GM21528 (cell line): ENCODE measurements at regions not wholly inside any gene's neighbourhood (a gene's known extent, or its start where the extent isn't known, plus 50 kb on each side); places are given as distances from the start of the nearest gene placed in this dataset.

Source experiments
- ATAC-seq: cut with Tn5 transposase; IDR thresholded peaks from one replicate; pipeline ENCODE4 v1.9.1; 2021; ENCODE audit warnings: mild to moderate bottlenecking, moderate library complexity; ENCODE audit not compliant: unreplicated experiment, low FRiP score

DNA sequence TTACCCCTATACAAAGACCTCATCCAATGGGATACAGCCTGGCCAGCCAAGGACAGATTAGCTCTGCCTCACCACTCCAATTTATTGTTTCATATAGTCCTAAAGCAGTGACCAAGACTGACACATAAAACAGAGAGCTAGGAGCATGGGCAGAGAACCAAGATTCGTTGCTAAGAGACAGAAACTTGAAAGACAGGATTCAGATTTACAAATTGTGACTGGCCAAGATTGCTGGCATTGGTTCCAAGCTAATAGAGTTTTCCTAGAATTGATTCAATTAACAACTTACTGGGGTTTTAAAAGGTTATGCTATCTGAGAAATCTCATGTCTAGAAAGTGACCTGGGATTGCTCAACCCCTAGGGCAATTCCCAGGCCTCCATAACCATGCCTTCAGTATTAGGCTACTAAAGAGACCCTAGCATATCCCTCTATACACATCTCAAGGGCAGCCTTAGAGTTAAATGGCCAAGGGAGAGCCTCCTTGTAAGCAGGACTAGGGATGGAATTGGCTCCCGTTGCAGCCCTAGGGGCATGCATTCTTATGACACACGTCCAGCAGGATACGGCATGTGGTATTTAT is 75.6 kb downstream of the ICOS start:
- no peak for ATAC-seq

DNA sequence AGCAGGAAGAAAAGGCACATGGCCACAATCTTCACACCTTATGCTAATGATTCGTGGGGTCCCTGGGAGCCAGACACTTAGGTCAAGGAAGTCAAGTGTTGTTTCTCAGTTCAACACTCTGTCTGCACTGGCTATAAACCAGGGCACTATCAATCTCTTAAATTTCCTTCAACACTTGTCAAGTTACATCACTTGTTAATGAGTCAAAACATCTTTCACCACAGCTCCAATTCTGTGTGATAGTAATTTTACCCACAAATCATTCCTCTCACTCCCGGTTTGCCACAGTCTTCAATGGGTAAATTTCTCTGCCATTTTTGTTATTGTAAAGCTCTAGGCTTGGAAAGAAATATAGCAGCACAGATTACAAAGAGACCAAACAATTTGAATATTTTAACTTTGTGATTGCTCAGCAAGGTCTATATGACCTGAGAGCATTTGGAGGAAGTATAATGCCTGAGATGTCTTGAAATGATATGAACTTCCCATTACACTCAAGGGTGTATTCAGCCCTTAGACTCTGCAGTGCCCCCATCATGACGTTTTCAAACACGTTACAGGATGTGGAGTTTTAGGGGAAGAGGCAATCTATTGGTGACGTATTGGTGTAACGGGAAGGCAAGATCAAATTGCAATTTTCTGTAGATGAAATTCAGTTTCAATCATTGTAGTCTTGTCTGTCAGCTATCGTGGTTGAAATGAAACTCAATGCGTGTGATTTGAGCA is 78.7 kb downstream of the ICOS start:
- ATAC-seq, result no peak

DNA sequence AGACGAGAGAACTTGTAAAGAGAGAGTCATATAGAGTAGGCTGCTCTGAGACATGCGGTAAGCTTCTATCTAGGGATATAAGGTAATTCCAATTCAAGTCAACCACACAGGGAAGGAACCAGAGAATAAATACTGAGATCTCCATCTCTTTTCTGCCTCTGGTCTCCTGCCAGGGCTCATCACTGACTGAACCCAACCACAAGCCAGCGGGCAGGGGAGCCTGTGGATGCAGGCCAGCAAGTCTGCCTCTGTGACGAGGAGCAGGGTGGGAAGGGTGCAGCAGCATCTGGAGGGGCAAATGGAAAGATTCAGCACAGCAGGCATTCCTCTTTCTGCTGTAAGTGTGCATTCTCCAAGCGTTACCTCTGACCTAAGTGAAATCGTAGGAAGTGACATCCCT is 82.2 kb downstream of the ICOS start:
- ATAC-seq, result no peak

DNA sequence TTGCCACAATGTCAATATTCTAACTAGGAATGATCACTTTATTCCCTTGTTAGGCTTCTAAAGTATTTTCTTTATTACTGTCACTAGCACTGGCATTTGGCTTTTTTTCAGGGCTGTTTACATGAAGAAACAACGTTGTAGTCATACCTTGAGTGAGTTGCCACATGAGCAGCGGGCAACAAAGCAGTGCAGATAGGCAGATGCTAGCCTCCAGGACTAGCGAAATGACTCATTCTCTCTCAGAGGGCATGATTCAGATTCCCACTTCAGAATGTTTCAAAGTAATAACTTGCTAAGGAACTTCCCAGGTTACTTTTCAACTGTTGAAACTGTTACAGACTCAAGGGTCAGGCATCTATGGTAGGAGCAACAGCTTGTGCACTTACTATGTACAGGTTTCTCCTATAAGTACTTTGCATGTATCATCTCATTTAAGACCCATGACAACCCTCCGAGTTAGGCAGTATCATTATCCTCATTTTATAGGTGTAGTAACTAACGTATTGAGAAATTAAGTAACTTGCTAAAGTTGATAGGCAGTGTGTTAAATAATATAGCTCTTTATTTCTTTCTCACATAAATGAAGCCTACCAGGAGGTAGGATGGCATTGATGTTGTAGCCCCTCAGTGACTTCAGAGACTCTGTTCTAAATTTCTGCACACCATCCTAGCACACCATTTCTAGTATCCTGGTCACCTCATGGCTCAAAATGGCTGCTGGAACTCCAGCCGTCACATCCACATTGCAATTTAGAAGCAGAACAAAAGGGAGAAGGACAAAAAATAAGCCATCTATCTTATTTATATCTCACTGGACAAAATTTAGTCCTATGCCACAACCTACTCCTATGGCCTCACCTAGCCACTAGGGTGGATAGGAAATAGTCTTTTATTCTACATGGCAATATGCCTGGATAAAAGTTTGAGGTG is 83.3 kb downstream of the ICOS start:
- ATAC-seq, result no peak

DNA sequence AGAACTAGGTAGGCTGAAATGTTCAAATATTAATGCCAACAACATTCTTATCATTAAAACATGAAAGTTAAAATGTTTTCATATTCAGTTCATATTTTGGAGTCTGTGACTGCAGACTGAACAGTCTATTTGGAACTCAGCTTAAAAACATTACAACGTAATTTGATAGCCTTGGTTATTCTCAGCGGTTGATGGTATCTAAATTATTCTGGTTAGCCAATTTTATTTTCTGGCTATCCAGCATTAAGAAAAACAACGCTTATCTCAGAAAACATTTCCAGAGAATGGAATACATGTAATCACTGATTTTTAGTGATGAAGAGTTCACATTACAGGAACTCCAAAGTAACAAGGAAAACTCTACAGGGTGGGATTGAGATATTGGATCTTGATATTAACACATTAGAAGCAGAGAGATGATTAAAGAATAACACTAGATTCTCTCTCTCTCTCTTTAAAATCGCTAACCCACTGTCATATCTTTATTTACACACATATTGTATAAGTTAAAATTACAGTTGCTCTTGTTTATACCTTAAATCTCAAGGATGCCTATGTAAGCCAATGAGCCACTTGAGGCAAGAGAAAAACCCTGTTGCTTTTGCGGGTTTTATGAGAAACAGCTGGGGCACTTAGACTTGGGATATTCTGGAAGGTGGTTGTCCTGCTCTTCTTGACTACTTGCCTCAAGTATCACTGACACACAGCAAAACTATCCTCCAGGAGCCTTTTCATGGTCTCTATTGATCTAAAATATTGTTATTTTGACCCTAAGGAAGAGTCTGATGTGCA is 84.9 kb downstream of the ICOS start:
- no peak for ATAC-seq

DNA sequence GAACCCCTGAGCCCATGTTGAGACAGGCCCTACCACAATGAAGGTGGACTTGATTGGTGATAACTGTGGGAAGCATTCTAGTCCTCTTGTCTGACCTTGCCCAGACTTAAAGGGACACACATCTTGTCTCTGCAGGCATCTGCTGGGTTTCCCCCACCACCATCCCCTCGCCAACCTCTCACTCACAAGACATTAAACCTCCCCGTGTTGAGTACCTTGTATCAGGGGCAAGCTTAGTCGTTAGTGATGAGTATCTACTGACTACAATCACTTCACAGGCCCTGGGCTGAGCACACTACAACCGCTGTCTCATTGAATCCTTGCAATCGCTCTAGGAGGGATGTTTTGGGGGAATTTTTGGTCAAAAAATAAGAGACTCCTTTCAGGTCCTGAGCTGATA is 86.0 kb downstream of the ICOS start:
- ATAC-seq, result no peak

DNA sequence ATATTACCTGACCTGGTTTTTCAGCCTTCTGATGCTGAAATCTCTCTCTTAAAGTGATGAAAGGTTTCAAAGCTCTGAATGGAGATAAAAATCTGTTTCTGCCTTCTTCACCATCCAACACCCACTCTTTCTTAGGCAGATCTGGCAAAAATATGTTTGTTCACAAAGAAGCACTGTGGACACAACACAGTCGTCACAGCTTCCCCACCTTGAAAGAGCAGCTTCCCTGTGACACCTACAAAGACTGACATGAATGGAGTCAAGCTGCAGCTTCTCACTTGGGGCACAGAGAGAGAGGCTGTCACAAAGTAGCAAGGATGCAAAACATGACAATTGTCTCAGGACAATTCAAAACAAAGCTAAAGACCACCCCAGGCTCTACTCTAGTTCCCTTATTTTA is 86.5 kb downstream of the ICOS start:
- no peak for ATAC-seq

DNA sequence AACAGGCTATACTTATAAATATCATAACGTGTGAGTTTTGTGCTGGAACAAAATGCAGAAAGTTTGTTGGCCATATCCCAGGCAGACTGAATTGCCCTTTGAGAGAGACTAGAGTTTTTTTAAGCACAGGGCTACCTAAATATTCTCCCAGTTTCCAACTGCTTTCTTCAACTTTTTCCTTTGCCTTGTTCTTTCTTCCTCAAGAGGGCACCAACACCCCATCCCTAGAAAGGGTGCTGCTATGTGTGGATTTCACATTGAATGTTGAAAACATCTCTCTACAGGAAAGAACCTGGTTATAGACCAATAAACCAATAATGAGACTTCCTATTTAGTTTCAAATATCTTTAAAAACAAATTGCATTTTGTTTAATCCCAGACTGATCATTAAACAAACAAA is 87.9 kb downstream of the ICOS start:
- ATAC-seq, result no peak

DNA sequence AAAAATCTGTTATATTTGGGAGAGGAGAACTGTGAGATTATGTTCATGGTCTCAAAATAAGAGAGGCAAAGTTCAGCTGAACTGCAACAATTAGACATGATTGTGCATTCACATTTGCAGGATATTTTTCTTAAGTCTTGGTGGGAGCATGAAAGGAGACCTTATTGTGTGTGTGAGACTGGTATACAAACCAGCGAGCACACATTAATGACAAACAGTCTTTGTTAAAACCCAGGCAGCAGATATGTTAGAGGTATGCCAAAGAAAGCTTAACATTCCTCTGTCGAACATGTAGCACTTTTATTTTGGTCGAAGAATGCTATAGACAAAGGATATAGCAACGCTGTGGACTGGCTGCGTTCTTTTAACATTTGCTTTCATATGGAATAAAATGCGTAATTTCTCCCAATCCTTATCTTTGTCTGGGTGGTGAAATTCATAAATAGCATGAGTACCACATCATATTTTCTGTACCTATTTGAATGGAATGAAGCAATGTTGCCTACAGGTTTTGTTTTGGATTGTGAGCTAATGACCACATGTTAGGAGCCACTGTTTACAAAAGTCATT is 88.4 kb downstream of the ICOS start:
- no peak for ATAC-seq

DNA sequence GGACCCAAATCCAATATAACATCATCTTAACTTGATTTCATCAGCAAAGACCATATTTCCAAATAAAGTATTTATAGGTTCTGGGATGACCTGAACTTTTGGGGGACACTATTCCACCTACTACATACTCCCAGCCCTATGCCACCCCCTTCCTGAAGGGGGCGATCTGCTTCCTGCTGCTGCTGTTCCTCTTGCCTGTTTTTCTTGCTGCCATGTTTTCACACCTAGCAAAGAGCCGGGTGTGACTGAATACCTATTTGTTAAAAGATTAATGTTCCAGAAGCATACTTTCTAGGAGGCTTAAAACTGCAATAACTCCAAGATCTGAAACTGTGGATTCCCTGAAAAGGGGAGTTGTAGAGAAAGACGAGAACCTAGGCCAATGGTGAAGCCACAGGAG is 89.7 kb downstream of the ICOS start:
- no peak for ATAC-seq

DNA sequence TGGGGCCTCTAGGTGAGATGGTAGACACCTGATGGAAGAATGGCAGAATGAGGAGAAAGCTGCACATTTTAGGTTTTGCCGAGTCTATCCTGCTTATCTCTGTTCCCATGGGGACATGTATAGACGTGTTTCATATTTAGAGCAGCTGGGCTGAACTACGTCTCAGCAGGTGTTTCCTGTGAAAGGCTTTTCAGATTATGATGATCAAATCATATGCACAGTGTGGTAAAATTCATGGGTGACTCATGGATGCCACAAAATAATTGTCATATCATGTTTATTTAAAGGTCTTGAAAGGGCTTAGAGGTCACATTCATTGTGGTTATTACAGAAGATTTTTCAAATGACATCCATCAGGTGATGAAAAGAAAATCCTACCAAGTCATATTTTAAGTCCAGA is 90.5 kb downstream of the ICOS start:
- ATAC-seq, result peak; percentile 91

DNA sequence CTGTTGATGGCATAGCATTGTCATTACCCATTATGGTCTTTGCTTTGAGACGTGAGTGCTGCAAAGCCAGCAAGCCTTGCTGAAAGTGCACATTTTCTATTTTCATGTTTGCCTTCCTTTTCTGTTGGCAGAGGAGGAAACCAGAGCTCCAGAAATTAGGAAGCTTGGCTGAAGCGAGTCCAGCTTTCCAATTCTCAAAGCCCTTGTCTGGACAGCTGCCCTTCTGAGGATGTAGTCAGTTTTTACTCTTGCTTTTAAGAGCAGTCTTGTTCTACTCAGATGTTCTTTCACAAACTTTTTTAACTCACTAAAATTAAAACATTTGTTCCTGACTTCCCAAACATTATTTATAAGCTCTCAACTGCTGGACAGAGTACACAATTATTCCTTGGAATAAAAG is 93.8 kb downstream of the ICOS start:
- no peak for ATAC-seq

DNA sequence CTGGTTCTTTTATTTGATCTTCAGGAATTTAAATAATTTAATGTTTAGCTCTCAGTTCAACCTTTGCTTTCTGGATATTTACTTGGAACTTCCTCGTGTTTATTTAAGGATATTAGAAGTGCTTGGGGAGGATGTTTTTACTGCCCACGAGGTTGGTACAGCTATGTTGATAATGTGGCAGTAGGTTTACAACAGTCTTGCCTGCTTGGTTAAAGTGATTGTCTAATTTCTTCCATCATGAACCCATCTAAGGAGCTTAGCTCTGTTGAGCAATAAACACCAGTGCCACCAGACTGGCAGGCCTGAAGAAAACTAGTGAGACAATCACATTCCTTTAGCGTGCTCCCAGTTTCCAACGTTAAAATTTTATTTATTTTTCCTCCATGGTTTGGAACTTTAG is 94.5 kb downstream of the ICOS start:
- no peak for ATAC-seq

DNA sequence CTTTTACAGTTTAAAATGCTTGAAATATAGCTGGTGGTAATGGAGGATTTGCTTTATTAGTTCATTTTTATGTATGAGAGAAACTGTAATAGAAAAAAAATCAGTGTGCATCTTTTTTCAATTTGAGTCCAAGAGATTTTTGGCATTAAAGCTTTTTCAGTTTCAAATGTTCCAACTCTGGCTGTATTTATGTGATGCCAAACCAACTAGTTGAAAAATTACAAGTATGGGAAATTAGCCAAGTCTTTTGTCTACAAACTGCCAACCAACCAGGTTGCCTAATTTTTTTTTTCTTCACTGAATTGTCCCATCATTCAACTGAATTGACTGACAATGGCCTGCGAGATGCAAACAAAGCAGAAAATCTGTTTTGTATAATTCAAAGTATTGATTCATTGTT is 95.7 kb downstream of the ICOS start:
- ATAC-seq, result no peak

DNA sequence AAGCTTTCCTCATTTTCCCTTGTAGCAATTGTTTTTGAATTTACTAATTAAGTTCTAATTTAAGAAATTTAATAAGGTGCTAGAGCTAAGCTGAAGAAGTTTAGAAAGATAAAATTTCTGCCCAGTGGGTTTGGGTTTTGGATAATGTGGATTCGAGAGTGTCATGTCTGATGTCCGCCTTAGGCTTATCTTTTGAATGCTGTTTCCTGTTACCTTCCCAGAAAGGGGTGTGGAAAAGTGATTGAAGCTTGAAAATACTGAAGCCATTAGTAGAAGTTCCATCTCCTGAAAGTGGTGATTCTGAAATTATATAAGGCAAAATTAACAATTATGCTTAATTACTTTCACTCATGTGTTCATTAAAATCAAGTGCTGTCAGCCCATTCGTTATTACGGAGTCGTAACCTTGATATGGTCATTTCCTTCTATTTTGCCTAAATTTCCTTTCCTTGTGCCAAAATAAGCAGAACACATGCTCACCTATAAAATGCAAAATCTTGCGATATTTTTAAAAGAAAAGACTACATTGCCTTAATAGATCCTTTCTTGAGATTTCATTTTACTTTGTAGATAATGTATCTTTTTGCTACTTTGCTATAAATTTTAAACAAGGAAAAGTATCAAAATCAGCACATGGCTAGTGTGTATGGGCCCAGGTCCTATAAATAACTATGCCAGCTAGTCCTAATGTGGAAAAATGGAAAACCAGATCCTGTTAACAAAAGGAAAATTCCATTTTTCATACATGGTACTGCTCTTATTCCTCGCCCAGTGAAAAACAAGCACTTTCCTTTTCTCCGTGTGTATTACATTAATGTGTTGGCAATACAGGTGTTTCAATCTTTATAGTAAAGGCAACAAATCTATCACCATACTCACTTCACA is 97.3 kb downstream of the ICOS start:
- no peak for ATAC-seq

DNA sequence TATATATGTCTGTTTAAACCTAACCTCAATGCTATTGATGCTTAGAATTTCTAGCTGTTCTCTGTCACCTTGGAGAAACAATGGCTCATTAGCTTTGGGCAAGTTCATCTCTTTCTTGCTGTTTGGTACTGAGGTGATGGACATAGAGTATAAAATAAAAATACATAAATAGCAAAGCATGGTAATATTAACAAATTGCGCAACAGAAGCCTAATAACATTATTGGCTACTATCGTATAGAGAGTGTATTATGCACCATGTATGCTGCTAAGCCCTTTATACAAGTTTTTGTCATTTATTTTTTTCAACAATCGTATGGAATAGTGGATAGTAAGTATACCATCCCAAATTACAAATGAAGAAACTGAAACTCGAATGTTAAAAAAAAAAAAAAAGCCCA is 100.1 kb downstream of the ICOS start:
- no peak for ATAC-seq

DNA sequence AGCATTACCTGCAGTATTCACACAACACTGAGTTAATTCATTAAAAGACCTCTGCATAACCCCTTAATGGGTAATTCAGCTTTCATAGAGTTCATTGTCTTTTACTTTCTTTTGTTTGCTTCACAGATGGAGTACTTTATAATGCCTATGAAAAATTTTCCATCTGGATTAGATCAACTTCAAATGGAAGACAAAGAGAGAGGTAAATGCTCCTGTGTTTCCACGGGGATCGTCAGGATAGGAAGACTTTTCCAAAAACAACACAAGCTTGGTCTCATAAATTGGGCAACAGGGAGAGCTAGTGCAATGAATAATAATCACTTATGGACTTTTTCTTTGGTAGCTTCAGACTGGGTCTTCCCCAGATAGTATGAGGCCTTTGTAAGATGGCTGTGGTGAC is 100.7 kb downstream of the ICOS start:
- no peak for ATAC-seq

DNA sequence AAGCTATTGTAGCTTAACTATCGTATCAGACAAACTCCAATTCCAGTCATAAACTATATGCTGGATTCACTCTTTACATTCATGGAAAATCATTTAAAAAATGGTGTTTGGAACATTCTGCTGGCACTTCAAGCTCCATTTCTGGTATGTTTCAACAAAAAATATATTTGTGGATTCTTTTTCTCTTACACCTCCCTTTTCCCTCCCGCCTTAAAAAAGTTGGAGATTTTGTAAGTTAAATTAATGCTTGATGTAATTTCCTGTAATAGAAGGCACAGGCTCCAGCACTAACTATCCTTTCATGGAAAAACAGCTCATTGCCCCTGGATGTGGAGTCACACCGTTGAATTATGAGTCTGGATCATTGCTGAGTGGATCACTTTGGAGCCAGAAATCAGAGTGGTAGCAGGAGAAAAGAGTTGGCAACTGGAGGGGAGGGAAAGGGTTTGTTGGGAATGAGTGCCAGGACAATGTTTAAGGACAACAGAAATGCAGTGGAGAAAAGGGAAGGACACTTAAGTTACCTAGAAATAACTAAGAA is 102.8 kb downstream of the ICOS start:
- no peak for ATAC-seq

DNA sequence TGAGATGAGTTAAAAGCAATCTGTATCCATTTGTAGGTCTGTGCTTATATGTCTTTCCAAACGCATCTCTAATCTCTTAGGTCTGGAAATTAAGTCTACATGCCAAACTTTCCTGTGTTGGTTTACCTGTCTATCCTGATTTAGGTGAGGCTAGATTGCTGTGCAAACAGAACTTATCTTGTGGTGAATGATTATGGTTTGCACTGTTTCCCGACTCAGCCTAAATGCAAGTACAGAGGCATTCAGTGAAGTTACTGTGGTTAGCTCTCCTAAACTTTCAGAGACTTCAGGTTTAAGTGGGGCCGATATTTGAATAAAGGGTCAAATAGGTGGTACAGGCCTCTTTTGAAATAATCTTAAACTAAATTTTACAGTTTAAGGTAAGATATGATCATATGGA is 103.5 kb downstream of the ICOS start:
- no peak for ATAC-seq
